Embryonic facial prominence (tissue), 1 donor: ENCODE measurements at regions not wholly inside any gene's neighbourhood (a gene's known extent, or its start where the extent isn't known, plus 50 kb on each side); places are given as distances from the start of the nearest gene placed in this dataset.
"Not testable (repeated sequence)": the region's sequence is repeated elsewhere in the genome, so short reads cannot be mapped to it uniquely, and the experiment has no call there.

Experiments used
- DNase-seq: peaks from one replicate; pipeline ENCODE4 v3.0.0-alpha.2; 2016; ENCODE audit errors: extremely low spot score

- no peak for DNase-seq
Measured at GRCh38 chr17:54353789-54354525, 531.2 kb downstream of the KIF2B start.

- not testable (repeated sequence) for DNase-seq
Measured at GRCh38 chr17:54361073-54361472, 538.3 kb downstream of the KIF2B start.

GRCh38 chr17:54368906-54369305 lies 531.7 kb upstream of the TOM1L1 start:
- no peak for DNase-seq

GRCh38 chr17:54372069-54372749 lies 528.4 kb upstream of the TOM1L1 start:
- no peak for DNase-seq

GRCh38 chr17:54373970-54374369 lies 526.7 kb upstream of the TOM1L1 start:
- DNase-seq, result no peak

GRCh38 chr17:54376409-54376808 lies 524.2 kb upstream of the TOM1L1 start:
- DNase-seq, result not testable (repeated sequence)

- no peak for DNase-seq
Measured at GRCh38 chr17:54381482-54381881, 519.2 kb upstream of the TOM1L1 start.

GRCh38 chr17:54404259-54404658 lies 496.4 kb upstream of the TOM1L1 start:
- DNase-seq, result no peak

- DNase-seq, result no peak
Measured at GRCh38 chr17:54405826-54406225, 494.8 kb upstream of the TOM1L1 start.

- DNase-seq, result no peak
Measured at GRCh38 chr17:54408731-54409130, 491.9 kb upstream of the TOM1L1 start.

GRCh38 chr17:54418467-54418866 lies 482.2 kb upstream of the TOM1L1 start:
- no peak for DNase-seq

- no peak for DNase-seq
Measured at GRCh38 chr17:54425671-54426070, 475.0 kb upstream of the TOM1L1 start.

GRCh38 chr17:54426296-54426886 lies 474.3 kb upstream of the TOM1L1 start:
- no peak for DNase-seq

GRCh38 chr17:54435966-54436365 lies 464.7 kb upstream of the TOM1L1 start:
- DNase-seq, result no peak

- DNase-seq, result no peak
Measured at GRCh38 chr17:54439816-54440215, 460.8 kb upstream of the TOM1L1 start.

GRCh38 chr17:54451051-54451450 lies 449.6 kb upstream of the TOM1L1 start:
- no peak for DNase-seq

GRCh38 chr17:54452666-54453348 lies 447.8 kb upstream of the TOM1L1 start:
- no peak for DNase-seq

GRCh38 chr17:54455251-54455868 lies 445.3 kb upstream of the TOM1L1 start:
- no peak for DNase-seq

- DNase-seq, result not testable (repeated sequence)
Measured at GRCh38 chr17:54465443-54465842, 435.2 kb upstream of the TOM1L1 start.

GRCh38 chr17:54466875-54467274 lies 433.8 kb upstream of the TOM1L1 start:
- no peak for DNase-seq

- no peak for DNase-seq
Measured at GRCh38 chr17:54482843-54483242, 417.8 kb upstream of the TOM1L1 start.

GRCh38 chr17:54493691-54494090 lies 407.0 kb upstream of the TOM1L1 start:
- DNase-seq, result no peak
